Fibroblast of pulmonary artery (primary cell): ENCODE measurements at regions not wholly inside any gene's neighbourhood (a gene's known extent, or its start where the extent isn't known, plus 50 kb on each side); places are given as distances from the start of the nearest gene placed in this dataset.
"Not testable (repeated sequence)": the region's sequence is repeated elsewhere in the genome, so short reads cannot be mapped to it uniquely, and the experiment has no call there.

ENCODE experiments used
- DNase-seq: peaks from one replicate; pipeline ENCODE4 v3.0.0-alpha.2; 2010; ENCODE audit warnings: low read depth
- H3K4me3 ChIP-seq: replicated peaks from 2 replicates; pipeline ENCODE4 v1.5.1; 2011; ENCODE audit warnings: low read depth, mild to moderate bottlenecking, control low read depth, low read length, moderate library complexity
- CTCF ChIP-seq: IDR thresholded peaks from 2 replicates; pipeline ENCODE4 v1.5.1; 2011; ENCODE audit warnings: mild to moderate bottlenecking, control low read depth, low read length, inconsistent platforms; ENCODE audit errors: missing control alignments

GRCh38 chr13:56718791-56719190 lies 421.9 kb upstream of the PRR20A start:
- no peak overlapping the region for H3K4me3 ChIP-seq
- peak; percentile 11 for DNase-seq
- no peak for TF ChIP-seq CTCF

- DNase-seq: peak; percentile 41
- no peak overlapping the region for H3K4me3 ChIP-seq
- no peak for TF ChIP-seq CTCF
These were observed 419.9 kb upstream of the PRR20A start for GRCh38 chr13:56720841-56721240.

- no peak overlapping the region for H3K4me3 ChIP-seq
- no peak for DNase-seq
- no peak for TF ChIP-seq CTCF
These were observed 405.2 kb upstream of the PRR20A start for GRCh38 chr13:56735537-56735942.

GRCh38 chr13:56736966-56737365 lies 403.8 kb upstream of the PRR20A start:
- H3K4me3 ChIP-seq: no peak overlapping the region
- no peak for TF ChIP-seq CTCF
- no peak for DNase-seq

GRCh38 chr13:56752636-56753035 lies 388.1 kb upstream of the PRR20A start:
- TF ChIP-seq CTCF: no peak
- DNase-seq: no peak
- no peak overlapping the region for H3K4me3 ChIP-seq

GRCh38 chr13:56755181-56755935 lies 385.4 kb upstream of the PRR20A start:
- peak; percentile 41 for TF ChIP-seq CTCF
- DNase-seq: peak; percentile 51
- H3K4me3 ChIP-seq: no peak overlapping the region

- not testable (repeated sequence) for H3K4me3 ChIP-seq, DNase-seq
These were observed 377.4 kb upstream of the PRR20A start for GRCh38 chr13:56763333-56763732.
